ENCODE measurements at regions not wholly inside any gene's neighbourhood (a gene's known extent, or its start where the extent isn't known, plus 50 kb on each side); places are given as distances from the start of the nearest gene placed in this dataset.

DNA sequence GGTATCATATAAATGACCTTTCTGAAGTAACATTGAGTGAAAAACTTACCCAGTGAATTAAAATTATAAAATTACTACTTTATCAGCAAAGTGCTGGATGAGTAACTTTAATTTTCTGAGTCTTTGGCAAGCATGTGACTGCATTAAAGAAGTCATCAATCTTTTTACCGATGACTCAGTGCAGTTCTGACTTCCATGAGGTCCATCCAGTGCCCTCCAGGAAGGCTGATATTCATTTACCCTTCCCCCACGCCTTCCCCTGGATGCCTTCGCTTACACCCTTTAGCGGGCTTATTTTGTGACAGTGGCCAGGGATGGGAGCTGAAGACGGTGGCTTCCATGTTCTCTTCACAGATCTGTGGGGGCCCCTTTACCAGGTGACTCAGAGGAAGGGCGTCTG is 572.9 kb upstream of the PFKP start:
- WGBS, 2 donors: 84 to 90% methylated on average over 6 of the region's 6 CpGs
- Histone ChIP-seq H3K36me3 (ENCODE audit: low read depth, missing control alignments) (no peaks in the 10 kb centered on the region), H3K4me1 (no peaks in the 10 kb centered on the region), H3K9me3 (no peaks in the 10 kb centered on the region), H3K27ac (no peak overlapping the region), H3K27me3 (no peaks in the 10 kb centered on the region), H3K4me3 (no peak overlapping the region)
- TF ChIP-seq POLR2A (IDR thresholded peaks at IDR 0.05): no peak
- TF ChIP-seq, protein P1, sequence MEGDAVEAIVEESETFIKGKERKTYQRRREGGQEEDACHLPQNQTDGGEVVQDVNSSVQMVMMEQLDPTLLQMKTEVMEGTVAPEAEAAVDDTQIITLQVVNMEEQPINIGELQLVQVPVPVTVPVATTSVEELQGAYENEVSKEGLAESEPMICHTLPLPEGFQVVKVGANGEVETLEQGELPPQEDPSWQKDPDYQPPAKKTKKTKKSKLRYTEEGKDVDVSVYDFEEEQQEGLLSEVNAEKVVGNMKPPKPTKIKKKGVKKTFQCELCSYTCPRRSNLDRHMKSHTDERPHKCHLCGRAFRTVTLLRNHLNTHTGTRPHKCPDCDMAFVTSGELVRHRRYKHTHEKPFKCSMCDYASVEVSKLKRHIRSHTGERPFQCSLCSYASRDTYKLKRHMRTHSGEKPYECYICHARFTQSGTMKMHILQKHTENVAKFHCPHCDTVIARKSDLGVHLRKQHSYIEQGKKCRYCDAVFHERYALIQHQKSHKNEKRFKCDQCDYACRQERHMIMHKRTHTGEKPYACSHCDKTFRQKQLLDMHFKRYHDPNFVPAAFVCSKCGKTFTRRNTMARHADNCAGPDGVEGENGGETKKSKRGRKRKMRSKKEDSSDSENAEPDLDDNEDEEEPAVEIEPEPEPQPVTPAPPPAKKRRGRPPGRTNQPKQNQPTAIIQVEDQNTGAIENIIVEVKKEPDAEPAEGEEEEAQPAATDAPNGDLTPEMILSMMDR (IDR thresholded peaks at IDR 0.05): no peak
- DNase-seq: no peak
- intact Hi-C loops (cut with DNase I; ENCODE audit: low total_unique reads): no loop called here

DNA sequence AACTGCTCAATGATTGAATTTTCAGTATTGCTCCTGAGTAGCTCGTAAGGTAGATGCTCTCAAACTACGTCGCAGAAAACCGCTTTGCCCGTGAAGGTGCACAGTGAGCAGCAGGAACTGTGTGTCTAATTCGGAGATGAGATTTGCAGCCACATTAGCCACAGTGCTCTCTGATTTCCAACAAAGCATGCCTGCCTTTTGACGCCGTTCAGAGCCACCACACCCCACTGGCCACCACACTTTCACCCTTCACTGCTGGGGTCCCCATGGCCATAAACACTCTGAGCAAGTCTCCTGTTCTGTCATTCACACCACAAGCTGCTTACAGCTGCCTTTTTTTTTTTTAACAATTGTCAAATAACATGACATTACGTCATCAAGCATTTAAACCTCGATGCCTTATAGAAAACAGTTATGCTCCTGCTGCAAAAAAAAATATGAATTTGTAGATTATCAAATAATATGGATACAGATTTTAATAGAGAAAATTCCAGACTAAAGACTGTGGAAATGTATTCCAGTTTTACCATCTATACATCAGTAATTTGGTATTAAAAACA is 578.8 kb upstream of the PFKP start:
- intact Hi-C loops (cut with DNase I; ENCODE audit: low total_unique reads): no loop called here
- Histone ChIP-seq H3K27ac (no peak overlapping the region), H3K27me3 (no peaks in the 10 kb centered on the region), H3K36me3 (ENCODE audit: low read depth, missing control alignments) (no peaks in the 10 kb centered on the region), H3K4me3 (no peak overlapping the region), H3K9me3 (no peaks in the 10 kb centered on the region), H3K4me1 (no peaks in the 10 kb centered on the region)
- TF ChIP-seq, protein P1 (IDR thresholded peaks at IDR 0.05): no peak
- no peak for TF ChIP-seq POLR2A (IDR thresholded peaks at IDR 0.05)
- 85 to 86% methylated on average over 10 of the region's 10 CpGs for WGBS, 2 donors
- DNase-seq: no peak

DNA sequence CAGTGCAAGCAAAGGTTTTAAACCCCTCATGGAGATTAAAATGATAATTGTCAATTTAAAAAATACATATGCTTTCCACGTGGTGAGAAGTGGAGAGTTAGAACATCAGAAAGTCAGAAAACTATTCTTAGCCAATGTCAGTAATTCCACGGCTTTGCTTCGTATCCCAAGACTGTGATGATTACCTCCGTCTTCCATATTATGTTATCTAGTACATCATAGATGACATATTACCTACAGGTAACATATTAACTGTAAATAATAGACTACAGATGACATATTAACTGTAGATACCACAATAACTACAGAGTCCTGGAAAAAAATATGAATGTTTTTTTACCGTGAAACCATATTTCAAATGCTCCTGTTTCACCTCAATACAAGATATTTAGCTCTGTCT is 579.4 kb upstream of the PFKP start:
- H3K4me1 ChIP-seq: no peaks in the 10 kb centered on the region
- TF ChIP-seq, protein P1 (IDR thresholded peaks at IDR 0.05): no peak
- no peak for TF ChIP-seq POLR2A (IDR thresholded peaks at IDR 0.05)
- no peak for DNase-seq
- H3K27ac ChIP-seq: no peak overlapping the region
- intact Hi-C loops (cut with DNase I; ENCODE audit: low total_unique reads): no loop called here
- H3K27me3 ChIP-seq: no peaks in the 10 kb centered on the region
- no peaks in the 10 kb centered on the region for H3K36me3 ChIP-seq (ENCODE audit: low read depth, missing control alignments)
- no peaks in the 10 kb centered on the region for H3K9me3 ChIP-seq
- H3K4me3 ChIP-seq: no peak overlapping the region
- 81 to 85% methylated on average over 5 of the region's 5 CpGs for WGBS, 2 donors

DNA sequence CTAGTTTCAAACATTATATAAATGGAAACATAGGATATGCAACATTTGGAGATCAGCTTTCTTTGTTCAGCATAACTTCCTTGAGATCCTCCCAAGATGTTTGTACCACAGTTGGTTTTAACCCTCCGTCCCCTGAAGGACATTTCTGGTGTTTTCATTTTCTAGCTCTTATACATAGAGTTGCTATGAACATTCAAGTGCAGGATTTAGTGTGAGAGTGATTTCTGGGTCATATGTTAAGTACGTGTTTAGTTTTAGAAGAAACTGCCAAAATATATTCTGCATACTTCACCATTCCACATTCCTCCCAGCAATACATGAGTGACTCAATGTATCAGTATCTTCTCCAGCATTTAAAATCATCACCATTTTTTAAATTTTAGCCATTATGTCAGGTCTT is 588.7 kb upstream of the PFKP start:
- WGBS, 2 donors: 82 to 83% methylated on average over 2 of the region's 2 CpGs
- Histone ChIP-seq H3K4me3 (no peak overlapping the region), H3K9me3 (no peaks in the 10 kb centered on the region), H3K36me3 (ENCODE audit: low read depth, missing control alignments) (no peaks in the 10 kb centered on the region), H3K4me1 (no peaks in the 10 kb centered on the region), H3K27me3 (no peaks in the 10 kb centered on the region), H3K27ac (no peak overlapping the region)
- no peak for TF ChIP-seq POLR2A (IDR thresholded peaks at IDR 0.05)
- TF ChIP-seq, protein P1 (IDR thresholded peaks at IDR 0.05): no peak
- no peak for DNase-seq
- intact Hi-C loops (cut with DNase I; ENCODE audit: low total_unique reads): no loop called here

DNA sequence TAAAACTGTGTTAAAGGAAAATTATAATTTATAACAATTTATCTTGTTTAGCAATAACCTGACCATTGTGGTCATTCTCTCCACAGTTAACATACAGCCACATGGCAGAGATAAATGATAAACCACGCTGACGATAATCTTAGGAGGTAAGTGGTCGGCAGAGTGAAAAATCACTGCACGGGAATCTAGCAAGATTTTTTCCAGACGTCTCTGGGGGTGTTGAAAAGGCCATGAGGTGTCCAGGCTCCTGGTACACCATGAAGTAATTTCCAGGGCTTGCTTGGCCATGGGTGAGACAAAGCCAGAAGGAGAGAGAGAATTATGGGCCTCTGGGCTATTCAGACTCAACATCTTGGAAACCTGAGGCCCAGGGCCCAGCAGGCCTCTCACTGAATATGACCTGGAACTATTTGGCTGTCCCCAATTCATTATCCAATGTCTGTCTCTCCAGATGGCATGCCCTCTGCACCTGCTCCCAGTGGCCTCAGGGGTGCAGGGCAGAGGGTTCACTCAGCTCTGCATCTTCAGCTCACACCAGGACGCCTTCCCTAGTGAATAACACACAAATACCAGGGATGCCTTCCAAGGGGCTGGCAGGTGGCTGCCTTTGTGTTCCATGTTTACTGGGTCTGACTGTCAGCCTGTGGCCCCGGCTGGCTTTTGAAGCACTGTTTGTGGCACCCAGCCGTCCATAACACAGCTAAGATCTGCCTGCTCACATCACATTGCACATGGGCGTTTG is 590.4 kb upstream of the PFKP start:
- H3K27ac ChIP-seq: no peak overlapping the region
- WGBS, 2 donors: 74% methylated on average over 9 of the region's 9 CpGs
- DNase-seq: no peak

More for the DNA sequence above, 590.4 kb upstream of the PFKP start:
- H3K9me3 ChIP-seq: no peaks in the 10 kb centered on the region
- no peak for TF ChIP-seq POLR2A (IDR thresholded peaks at IDR 0.05)
- TF ChIP-seq, protein P1 (IDR thresholded peaks at IDR 0.05): no peak
- H3K4me3 ChIP-seq: no peak overlapping the region
- H3K4me1 ChIP-seq: no peaks in the 10 kb centered on the region
- intact Hi-C loops (cut with DNase I; ENCODE audit: low total_unique reads): no loop called here
- no peaks in the 10 kb centered on the region for H3K36me3 ChIP-seq (ENCODE audit: low read depth, missing control alignments)
- H3K27me3 ChIP-seq: no peaks in the 10 kb centered on the region
